Retina (tissue), 1 donor: ENCODE measurements at regions not wholly inside any gene's neighbourhood (a gene's known extent, or its start where the extent isn't known, plus 50 kb on each side); places are given as distances from the start of the nearest gene placed in this dataset.
"Not testable (repeated sequence)": the region's sequence is repeated elsewhere in the genome, so short reads cannot be mapped to it uniquely, and the experiment has no call there.

Experiments
- DNase-seq: peaks from one replicate; pipeline ENCODE4 v3.0.0-alpha.2; 2016

GRCh38 chr10:33952692-33953360 lies 618.4 kb upstream of the NRP1 start:
- DNase-seq: no peak

GRCh38 chr10:33950206-33950605 lies 615.7 kb upstream of the NRP1 start:
- DNase-seq: no peak

DNA sequence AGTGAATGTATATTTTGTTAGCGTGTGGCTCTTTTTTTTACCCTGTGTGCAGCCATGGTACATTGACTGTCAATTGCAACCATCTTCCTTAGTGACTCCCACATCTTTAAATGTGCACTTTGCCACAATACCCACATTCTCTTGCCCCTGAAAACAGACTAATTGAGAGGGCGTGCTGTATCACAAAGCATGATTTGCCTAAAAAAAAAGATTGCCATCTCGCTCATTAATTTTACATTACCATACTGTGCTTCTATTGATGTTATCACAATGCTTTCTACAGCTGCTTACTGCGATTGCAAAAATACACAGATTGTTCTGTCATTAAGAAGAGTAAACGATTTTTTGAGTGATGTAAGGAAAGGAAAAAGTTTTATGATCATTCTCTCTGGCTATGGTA lies 613.1 kb upstream of the NRP1 start:
- DNase-seq: no peak

DNA sequence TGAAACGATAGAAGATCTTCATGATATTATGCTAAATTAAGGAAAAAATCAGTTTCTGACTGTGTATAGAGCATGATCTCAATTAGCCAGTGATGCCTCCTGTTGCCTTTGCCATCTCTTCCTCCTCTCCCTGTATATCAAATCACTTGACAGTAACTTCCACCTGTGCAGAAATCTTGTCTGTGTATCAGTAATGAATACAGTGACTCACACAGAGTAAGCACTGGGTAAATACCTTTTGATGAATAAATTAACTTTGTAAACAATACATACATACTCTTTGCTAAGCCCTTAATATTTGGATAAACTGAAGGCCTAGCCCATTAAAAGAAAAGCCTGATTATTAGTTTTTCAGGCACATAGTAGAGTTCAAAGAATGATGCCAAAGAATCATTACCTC lies 610.6 kb upstream of the NRP1 start:
- DNase-seq: no peak

- no peak for DNase-seq
Measured at GRCh38 chr10:33942508-33942907, 608.0 kb upstream of the NRP1 start.

- DNase-seq: no peak
Measured at GRCh38 chr10:33939892-33940291, 605.4 kb upstream of the NRP1 start.

- no peak for DNase-seq
Measured at GRCh38 chr10:33939410-33939809, 604.9 kb upstream of the NRP1 start.

DNA sequence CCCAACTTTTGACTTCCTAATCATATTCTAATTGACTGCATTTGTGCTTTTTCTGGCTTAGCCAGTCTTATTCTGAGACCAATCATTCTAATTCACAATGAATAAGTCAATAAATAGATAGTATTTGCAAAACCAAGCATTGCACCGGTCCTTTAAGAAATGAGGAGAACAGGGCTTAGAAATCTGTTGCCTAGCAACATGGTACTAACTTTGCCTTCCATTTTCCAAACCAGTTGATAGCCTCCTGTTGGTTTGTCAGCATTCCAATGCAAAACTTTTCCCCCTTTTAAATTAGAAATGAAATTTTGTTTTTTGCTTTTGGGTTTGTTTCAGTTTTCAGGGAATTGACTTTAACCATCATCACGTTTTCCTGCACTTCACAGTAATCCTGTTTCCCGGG lies 603.5 kb upstream of the NRP1 start:
- DNase-seq: no peak

GRCh38 chr10:33937036-33937730 lies 602.7 kb upstream of the NRP1 start:
- no peak for DNase-seq

DNA sequence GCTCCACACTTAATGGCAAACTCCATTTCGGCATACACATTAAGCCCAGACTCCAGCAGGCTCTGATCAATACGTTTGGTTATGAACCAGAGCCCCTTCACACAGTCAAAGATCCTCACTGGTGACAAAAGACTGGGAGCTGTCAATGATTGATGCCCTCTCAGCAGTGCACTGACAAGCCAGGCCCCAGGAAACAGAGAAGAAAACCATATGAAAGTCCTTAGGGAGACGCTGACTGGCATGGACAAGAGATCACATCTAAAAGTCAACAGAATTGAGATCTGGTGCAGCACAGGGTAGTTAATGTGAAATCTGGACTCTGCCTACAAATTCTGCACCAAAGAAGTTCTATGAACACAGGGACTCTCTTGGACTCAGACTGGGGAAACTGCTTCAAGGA lies 600.9 kb upstream of the NRP1 start:
- DNase-seq: no peak

GRCh38 chr10:33930079-33930478 lies 595.6 kb upstream of the NRP1 start:
- no peak for DNase-seq

DNA sequence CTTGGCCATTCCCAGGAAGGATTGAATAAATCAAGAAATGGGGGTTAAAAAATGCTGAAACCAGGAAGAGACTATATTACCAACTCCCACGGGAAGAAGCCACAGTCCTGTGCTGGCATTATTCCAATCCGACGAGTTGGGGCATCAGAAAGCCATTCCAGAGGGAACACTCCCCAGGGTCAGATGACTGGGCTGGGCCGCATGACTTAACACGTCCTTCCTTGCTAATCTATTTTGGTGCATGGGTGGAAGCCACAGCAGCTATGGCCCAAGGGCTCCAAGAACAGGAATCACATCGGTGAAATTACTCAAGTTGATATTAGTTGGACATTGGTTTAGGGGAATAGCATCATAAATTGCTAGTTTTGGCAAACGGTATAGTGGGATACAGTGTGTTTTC lies 592.9 kb upstream of the NRP1 start:
- DNase-seq: no peak

- no peak for DNase-seq
Measured at GRCh38 chr10:33921970-33922605, 587.6 kb upstream of the NRP1 start.

DNA sequence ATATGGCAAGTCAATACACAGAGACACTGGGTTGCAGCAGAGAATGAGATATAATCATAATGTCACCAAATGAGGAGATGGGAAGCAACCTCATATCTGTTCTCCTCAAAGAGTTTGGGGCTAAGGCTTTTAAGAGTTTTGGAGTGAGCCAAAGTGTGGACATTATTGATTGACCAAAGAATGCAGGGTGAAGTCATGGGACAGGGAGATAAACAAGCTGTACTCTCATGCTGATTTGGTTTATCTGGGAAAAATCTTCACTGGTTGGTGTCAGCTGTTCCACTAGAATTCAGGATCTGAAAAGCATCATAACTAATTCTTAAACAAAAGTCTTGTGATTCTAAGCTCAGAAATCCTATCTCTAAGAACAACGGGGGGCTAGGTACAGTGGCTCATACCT lies 585.9 kb upstream of the NRP1 start:
- DNase-seq: no peak

DNA sequence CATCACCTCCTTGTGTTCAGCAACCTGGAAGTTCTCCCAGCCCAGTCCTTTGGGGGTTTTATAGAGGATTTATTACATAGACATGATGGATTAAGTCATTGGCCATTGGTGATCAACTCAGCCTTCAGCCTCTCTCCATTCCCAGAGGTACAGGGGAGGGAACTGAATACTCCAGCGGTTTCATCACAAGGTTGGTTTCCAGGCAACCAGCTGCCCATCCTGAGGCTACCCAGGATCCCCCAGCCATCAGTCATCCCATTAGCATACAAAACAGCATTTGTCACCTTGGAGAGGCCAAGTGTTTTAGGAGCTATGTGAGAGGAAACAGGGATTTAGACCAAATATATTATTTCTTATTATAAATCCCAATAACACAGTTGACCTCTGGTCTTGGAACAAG lies 584.8 kb upstream of the NRP1 start:
- no peak for DNase-seq

DNA sequence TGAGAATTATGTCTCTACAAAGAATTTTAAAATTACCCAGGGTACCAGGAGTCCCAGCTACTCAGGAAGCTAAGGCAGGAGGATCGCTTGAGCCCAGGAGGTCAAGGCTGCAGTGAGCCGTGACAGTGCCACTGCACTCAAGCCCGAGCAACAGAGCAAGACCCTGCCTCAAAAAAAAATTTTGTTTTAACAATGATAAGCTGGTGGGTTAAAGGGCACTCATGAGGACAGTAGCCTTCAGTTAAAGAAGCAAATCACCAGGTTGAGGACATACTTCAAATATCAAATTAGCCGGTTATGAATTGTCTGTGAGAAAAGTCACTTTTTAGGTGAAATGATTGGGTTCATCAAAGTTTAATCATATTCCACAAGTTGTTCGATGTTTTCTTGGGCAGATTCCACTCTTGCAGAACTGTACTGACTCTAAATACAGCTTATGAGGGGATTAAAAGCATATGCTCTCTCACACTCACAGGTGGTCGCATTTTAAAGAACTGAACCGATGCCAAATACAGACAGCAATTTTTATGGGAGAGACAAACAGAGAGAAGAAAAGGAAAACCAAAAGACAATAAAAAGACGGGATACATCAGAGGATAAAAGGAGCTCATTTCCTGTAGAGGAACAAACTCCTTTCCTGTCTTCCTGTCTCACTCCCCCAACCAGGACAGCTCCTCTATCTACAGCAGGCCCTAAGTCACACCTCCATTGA lies 582.8 kb upstream of the NRP1 start:
- no peak for DNase-seq

GRCh38 chr10:33914746-33915145 lies 580.3 kb upstream of the NRP1 start:
- no peak for DNase-seq

DNA sequence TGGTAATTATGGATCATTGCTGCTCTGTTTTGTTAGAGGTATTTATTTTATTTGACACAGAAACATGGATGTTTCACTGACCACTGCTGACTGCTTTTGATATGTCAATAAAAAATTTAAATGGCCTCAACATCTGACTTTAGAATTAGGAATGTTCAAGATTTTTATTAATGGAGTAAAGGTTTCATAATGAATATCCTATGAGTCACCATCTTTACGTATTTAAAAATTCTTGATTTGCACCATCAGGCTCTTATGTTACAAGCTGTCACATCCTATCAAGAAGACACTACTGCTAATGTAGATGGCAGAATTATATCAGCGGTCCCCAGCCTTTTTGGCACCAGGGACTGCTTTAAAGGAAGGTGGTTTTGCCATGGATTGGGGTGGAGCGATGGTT lies 578.7 kb upstream of the NRP1 start:
- no peak for DNase-seq

DNA sequence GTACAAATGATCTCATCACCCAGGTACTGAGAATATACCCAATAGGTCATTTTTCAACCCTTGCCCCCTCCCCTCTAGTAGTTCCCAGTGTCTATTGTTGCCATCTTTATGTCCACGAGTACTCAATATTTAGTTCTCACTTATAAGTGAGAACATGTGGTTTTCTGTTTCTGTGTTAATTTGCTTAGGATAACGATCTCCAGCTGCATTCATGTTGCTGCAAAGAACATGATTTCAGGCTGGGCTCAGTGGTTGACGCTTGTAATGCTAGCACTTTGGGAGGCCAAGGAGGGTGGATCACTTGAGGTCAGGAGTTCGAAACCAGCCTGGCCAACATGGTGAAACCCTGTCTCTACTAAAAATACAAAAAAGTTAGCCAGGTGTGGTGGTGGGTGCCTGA lies 575.0 kb upstream of the NRP1 start:
- DNase-seq: not testable (repeated sequence)

DNA sequence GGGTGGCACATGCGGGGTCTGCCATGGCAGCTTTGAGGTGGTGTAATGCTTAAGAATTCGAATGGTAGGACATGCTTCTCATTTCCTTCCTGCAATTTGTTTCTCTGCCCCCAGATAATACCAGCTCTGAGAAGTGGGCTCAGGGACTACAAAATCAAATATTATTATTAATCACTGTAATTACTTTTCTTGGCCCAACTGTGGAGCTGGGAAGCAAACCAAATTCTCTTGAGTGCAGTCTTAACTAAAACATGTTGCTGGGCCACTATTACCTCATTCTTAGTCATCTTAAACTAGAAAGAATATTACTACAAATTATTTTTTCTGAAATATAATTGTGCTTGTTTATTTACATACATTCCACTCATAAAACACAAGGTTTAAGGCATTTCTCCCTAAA lies 566.7 kb upstream of the NRP1 start:
- DNase-seq: no peak

- no peak for DNase-seq
Measured at GRCh38 chr10:33900596-33900995, 566.1 kb upstream of the NRP1 start.

DNA sequence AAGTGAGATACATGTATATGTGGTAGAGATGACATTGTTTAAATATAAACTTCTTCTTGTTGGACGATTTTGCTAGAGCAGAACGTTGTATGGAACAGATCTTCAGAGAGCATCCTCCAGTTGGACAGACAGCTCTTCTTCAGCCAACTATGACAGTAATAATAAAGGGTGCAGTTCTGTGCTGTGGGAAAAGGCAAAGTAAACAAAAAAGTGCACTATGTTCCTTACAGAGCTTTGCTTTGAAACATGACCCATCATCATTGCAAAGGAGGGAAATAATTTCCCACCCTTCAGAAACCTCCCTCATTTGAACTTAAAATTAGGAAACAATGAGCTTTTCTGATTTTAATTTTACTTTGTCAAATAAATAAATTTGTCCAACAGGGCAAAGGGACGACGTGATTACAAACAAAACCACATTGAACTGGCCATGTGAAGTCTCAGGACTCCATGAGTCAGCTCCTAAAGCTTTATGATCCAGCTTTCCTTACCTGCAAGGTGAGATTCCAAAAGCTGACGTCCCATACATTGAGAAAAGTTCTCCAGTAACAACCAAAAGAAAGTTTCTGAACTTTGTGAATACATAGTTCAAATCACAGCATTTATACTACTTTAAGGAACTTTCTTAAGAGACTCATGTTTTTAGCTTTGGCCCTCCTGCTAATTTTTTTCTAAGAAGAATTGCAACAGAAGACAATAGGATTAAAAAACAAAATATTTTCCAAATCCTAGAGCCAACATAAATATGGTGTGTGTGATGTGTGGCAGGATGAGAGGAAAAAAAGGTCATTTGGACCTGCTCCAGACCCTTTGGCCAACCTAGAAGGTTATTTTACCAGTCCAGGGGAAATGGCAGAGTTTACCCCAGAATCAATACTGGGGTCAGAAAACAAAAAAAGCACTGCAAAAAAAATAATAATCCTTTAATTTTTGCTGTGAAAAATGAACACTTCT lies 565.4 kb upstream of the NRP1 start:
- no peak for DNase-seq
